GM12892 (cell line): ENCODE measurements at regions not wholly inside any gene's neighbourhood (a gene's known extent, or its start where the extent isn't known, plus 50 kb on each side); places are given as distances from the start of the nearest gene placed in this dataset.

ENCODE experiments used
- POLR2A ChIP-seq: IDR thresholded peaks from 2 replicates; pipeline ENCODE4 v1.6.1; 2011; ENCODE audit warnings: low read depth, low read length, control low read depth
- POLR2AphosphoS5 ChIP-seq: IDR thresholded peaks from 2 replicates; pipeline ENCODE4 v1.6.1; 2011; ENCODE audit warnings: low read depth, low read length, control low read depth

GRCh38 chr15:39243396-39243795 is 337.5 kb upstream of the THBS1 start:
- TF ChIP-seq POLR2A (no peak), POLR2AphosphoS5 (no peak)
